ENCODE measurements at regions not wholly inside any gene's neighbourhood (a gene's known extent, or its start where the extent isn't known, plus 50 kb on each side); places are given as distances from the start of the nearest gene placed in this dataset.

DNA sequence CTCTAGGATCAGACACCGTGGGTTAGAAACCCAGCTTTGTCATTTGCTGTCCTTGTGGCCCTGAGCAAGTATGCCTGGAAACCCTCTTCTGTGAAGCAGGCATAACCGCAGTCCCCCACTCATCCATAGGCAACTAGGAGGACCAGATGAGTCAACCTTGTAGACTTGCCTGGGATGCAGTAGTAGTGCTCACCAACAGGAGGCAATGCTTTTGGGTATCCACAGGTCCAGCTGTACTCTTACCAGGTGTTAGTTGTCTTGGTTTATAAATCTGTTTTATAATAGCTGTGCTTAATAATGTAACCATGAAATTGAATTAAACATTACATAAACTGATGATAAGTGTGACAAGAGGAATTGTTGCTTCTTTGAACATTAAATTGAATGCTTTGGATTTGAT lies 389.3 kb downstream of the IL20RB start:
- no peak for DNase-seq (ENCODE audit: low spot score)

GRCh38 chr3:137347817-137348368 lies 390.1 kb downstream of the IL20RB start:
- intact Hi-C loops (cut with DNase I): no loop called here
- no peak for DNase-seq (ENCODE audit: low spot score)

More for the DNA sequence above, 389.3 kb downstream of the IL20RB start:
- intact Hi-C loops (cut with DNase I): no loop called here

- intact Hi-C loops (cut with DNase I): no loop called here
- DNase-seq (ENCODE audit: low spot score): no peak
These were observed 391.2 kb downstream of the IL20RB start for GRCh38 chr3:137348936-137349335.

GRCh38 chr3:137349557-137350348 lies 392.0 kb downstream of the IL20RB start:
- DNase-seq (ENCODE audit: low spot score): no peak
- intact Hi-C loops (cut with DNase I): no loop called here

- DNase-seq (ENCODE audit: low spot score): no peak
- intact Hi-C loops (cut with DNase I): no loop called here
These were observed 402.9 kb downstream of the IL20RB start for GRCh38 chr3:137360531-137361201.

DNA sequence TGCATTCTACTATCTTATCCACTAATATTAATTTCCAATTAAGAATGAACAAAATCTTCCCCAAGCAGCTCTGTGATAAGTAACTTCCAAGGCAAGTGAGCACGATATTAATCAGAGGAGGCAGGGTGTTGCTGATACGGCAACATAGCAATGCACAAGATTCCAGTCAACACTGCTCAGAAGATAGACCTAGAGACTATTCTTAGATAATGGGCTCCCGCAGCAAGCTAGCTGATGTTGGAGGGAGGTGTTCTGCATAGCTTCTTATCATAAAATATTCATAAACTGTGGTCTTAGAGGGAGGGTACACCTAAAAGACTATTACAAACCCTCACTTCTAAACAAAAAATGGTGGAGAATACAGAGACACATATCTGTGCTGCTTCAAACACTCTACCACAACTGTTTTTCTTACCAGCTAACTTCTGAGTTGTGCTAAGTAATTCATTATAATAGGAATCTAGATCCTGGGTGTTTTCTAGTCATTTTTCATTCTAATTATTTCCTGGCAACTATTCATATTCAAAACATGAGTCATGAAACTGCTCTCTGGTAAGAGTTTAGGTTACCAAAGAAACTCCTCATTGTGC lies 382.0 kb upstream of the SOX14 start:
- no peak for DNase-seq (ENCODE audit: low spot score)
- intact Hi-C loops (cut with DNase I): no loop called here

DNA sequence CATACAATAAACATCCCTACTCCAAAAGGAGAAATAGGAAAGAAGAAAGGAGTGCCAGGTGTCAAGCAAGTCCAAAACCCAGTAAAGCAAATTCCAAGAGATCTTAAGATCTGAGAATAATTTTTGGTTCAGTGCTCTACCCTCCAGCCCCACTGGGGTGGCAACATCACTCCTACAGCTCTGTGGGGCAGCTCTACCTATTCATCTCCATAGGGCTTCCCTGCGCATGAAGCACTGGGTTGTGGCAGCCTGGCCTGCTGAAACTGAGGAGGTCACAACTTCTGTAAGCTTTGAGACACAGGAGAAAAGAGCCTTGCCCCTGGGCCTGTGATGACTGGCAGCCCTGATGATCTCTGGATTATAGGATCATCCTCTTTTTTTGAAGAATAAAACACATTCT lies 378.2 kb upstream of the SOX14 start:
- DNase-seq (ENCODE audit: low spot score): no peak
- intact Hi-C loops (cut with DNase I): no loop called here

- DNase-seq (ENCODE audit: low spot score): no peak
- intact Hi-C loops (cut with DNase I): no loop called here
These were observed 354.5 kb upstream of the SOX14 start for GRCh38 chr3:137409584-137409983.

DNA sequence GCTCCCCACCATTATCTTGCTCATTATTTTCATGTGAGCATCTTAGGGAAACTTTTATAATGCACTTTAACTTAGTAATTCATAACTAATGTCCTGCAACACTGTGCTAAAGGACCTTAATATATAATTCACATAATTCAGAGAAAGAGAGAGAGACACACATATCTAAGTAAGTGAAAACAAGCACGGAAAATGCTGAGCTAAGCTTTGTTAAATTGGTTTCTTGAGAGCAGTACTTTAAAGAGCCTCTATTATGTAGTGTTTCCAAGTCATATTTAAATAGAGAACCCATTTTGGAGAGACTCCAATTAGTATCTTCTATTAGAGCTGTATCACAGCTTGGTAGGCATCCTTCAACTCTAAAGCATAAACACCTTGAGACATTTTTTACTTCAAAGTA lies 354.1 kb upstream of the SOX14 start:
- DNase-seq (ENCODE audit: low spot score): no peak
- intact Hi-C loops (cut with DNase I): no loop called here

GRCh38 chr3:137420198-137420995 lies 343.7 kb upstream of the SOX14 start:
- intact Hi-C loops (cut with DNase I): no loop called here
- peak; percentile 71 for DNase-seq (ENCODE audit: low spot score)

GRCh38 chr3:137438561-137438960 lies 325.6 kb upstream of the SOX14 start:
- no peak for DNase-seq (ENCODE audit: low spot score)
- intact Hi-C loops (cut with DNase I): no loop called here

DNA sequence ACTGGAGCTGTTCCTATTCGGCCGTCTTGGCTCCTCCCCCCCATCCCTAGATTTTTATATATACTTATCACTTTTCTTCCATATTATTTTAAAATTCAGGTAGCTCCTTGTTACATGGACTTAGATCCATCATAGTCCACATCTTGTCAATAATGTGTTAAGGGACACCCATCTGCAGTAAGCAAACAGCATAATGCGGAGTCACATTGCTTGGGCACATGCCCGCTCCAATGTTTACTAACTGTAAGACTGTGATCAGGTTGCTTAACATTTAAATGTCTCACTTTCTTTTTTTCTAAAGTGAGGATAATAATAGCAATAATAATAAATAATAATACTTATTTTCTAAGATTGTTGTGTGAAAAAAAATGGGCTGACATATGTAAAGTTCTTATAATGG lies 303.2 kb upstream of the SOX14 start:
- intact Hi-C loops (cut with DNase I): no loop called here
- no peak for DNase-seq (ENCODE audit: low spot score)

DNA sequence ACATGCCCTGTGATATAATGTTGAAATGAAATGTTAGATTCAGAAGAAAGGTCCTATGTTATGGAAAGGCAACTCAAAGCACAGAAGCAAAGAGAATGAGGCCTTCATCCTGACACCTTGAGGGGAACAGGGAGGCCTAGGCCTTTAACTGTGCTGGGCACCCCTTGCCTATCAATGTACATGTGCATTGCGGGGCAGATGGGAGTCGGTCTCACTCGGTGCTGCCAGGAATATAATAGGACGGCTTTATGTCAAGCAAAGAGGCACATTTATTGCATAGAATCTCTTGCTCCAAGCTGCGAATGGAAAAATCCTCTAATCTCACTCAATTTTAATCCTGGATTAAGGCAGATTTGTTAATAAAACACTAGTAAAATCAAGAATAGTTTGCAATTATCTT lies 301.0 kb upstream of the SOX14 start:
- no peak for DNase-seq (ENCODE audit: low spot score)
- intact Hi-C loops (cut with DNase I): no loop called here

GRCh38 chr3:137464341-137464740 lies 299.8 kb upstream of the SOX14 start:
- DNase-seq (ENCODE audit: low spot score): no peak
- intact Hi-C loops (cut with DNase I): no loop called here

GRCh38 chr3:137468446-137468845 lies 295.7 kb upstream of the SOX14 start:
- intact Hi-C loops (cut with DNase I): no loop called here
- DNase-seq (ENCODE audit: low spot score): no peak

DNA sequence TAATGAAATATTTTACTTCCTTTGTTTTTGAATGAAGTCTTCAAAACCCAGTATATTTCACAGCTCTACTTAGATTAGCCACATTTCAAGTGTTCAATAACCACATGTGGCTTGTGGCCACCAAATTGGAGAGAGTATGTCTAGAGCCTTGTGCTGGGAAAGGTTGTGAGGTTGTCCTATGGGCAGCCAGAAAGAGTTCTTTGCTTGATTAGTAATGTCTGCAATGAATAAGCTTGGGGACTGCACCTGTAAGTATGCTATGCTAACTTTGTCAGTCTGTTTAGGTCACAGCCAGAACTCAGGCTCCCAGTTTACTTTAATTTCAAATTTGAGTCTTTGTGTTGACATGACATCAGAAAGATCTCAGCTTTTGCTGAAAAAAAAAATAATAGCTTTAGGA lies 294.9 kb upstream of the SOX14 start:
- intact Hi-C loops (cut with DNase I): no loop called here
- no peak for DNase-seq (ENCODE audit: low spot score)

GRCh38 chr3:137471130-137471529 lies 293.0 kb upstream of the SOX14 start:
- intact Hi-C loops (cut with DNase I): no loop called here

DNA sequence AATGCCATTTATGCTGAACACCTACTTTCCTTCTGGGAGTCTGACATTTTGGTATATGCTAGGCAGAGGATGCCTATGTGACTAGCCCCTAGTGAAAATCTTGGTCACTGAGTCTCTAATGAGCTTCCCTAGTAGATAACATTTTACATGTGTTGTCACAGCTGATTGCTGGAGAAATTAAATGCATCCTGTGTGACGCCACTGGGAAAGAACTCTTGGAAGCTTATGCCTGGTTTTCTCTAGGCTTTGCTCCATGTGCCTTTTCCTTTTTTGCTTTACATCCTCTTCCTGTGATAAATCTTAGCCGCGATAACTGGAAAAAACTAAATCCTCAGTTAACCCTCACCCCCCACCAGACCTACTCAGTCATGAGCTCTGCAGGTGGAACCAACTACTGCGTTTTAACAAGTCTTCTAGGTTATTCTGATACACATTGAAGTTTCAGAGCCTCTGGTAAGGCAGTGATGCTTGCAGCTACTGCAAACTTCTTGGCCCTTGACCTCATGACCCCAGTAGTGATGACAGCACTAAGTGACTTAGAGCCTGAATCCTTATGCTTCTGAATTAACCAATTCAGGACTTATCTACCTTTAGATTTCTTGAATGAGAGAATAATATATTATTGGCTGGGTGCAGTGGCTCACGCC lies 292.4 kb upstream of the SOX14 start:
- intact Hi-C loops (cut with DNase I): no loop called here
- DNase-seq (ENCODE audit: low spot score): no peak

More at GRCh38 chr3:137471130-137471529, 293.0 kb upstream of the SOX14 start:
- DNase-seq (ENCODE audit: low spot score): no peak

- intact Hi-C loops (cut with DNase I): no loop called here
- DNase-seq (ENCODE audit: low spot score): no peak
These were observed 286.5 kb upstream of the SOX14 start for GRCh38 chr3:137477614-137478013.
